OCI-LY1 (cell line): ENCODE measurements at regions not wholly inside any gene's neighbourhood (a gene's known extent, or its start where the extent isn't known, plus 50 kb on each side); places are given as distances from the start of the nearest gene placed in this dataset.
A peak's percentile ranks its signal among the peaks of the same experiment; 100 is the strongest.

Experiments used
- H2AFZ ChIP-seq: fragments of 200-600 bp; sonication (generic), shearing (Covaris generic); 2 replicates; pipeline ENCODE4 v1.6.0; 2014; ENCODE audit warnings: antibody characterized with exemption, mild to moderate bottlenecking, low read length
- H3F3A ChIP-seq: fragments of 200-600 bp; sonication (generic), shearing (Covaris generic); 2 replicates; pipeline ENCODE4 v1.6.0; 2014; ENCODE audit warnings: mild to moderate bottlenecking, antibody characterized with exemption, low read length, moderate library complexity; ENCODE audit not compliant: insufficient read depth
- H3K27ac ChIP-seq: fragments of 200-600 bp; sonication (generic); 2 replicates; pipeline ENCODE4 v1.5.1; 2014; ENCODE audit warnings: low read length, mixed run types, mild to moderate bottlenecking, low read depth; ENCODE audit not compliant: poor library complexity, severe bottlenecking
- H3K27me3 ChIP-seq: fragments of 200-600 bp; sonication (generic); 2 replicates; pipeline ENCODE4 v1.6.0; 2014; ENCODE audit warnings: antibody characterized with exemption, mild to moderate bottlenecking, low read length, moderate library complexity; ENCODE audit not compliant: insufficient read depth
- H3K36me3 ChIP-seq: fragments of 200-600 bp; sonication (generic); 2 replicates; pipeline ENCODE4 v1.6.1; 2014; ENCODE audit warnings: mild to moderate bottlenecking, antibody characterized with exemption, low read length, moderate library complexity, mixed read lengths; ENCODE audit not compliant: insufficient read depth
- H3K4me1 ChIP-seq: fragments of 200-600 bp; sonication (generic); 2 replicates; pipeline ENCODE4 v1.5.1; 2014; ENCODE audit warnings: mild to moderate bottlenecking, low read length, moderate library complexity; ENCODE audit not compliant: insufficient read depth, severe bottlenecking
- H3K4me2 ChIP-seq: fragments of 200-600 bp; sonication (generic), shearing (Covaris generic); 2 replicates; pipeline ENCODE4 v1.6.1; 2014; ENCODE audit warnings: low read length
- H3K4me3 ChIP-seq: fragments of 200-600 bp; sonication (generic); 2 replicates; pipeline ENCODE4 v1.5.1; 2014; ENCODE audit warnings: low read length, low read depth, mild to moderate bottlenecking, mixed read lengths; ENCODE audit not compliant: poor library complexity, severe bottlenecking
- H3K79me2 ChIP-seq: fragments of 200-600 bp; shearing (Covaris generic); 2 replicates; pipeline ENCODE4 v1.6.1; 2016; ENCODE audit warnings: mixed run types, low read length, mixed read lengths; ENCODE audit not compliant: insufficient read depth
- H3K9ac ChIP-seq: fragments of 200-600 bp; sonication (generic), shearing (Covaris generic); 2 replicates; pipeline ENCODE4 v1.6.1; 2014; ENCODE audit warnings: mild to moderate bottlenecking, low read length, mixed read lengths
- H3K9me2 ChIP-seq: fragments of 200-600 bp; sonication (generic), shearing (Covaris generic); 2 replicates; pipeline ENCODE4 v1.6.1; 2014; ENCODE audit warnings: low read depth, mild to moderate bottlenecking, low read length, mixed read lengths
- H3K9me3 ChIP-seq: fragments of 200-600 bp; shearing (Covaris generic); 2 replicates; pipeline ENCODE4 v1.6.1; 2014; ENCODE audit warnings: low read length, mixed read lengths
- H4K20me1 ChIP-seq: fragments of 200-600 bp; sonication (generic), shearing (Covaris generic); 2 replicates; pipeline ENCODE4 v1.6.0; 2016; ENCODE audit warnings: mild to moderate bottlenecking, low read length; ENCODE audit not compliant: insufficient read depth
- EZH2 ChIP-seq: fragments of 200-600 bp; sonication (generic), shearing (Covaris generic); IDR thresholded peaks from 2 replicates; pipeline ENCODE4 v1.8.0; 2017; ENCODE audit warnings: borderline replicate concordance, mixed run types, mild to moderate bottlenecking, antibody characterized with exemption, low read length, moderate library complexity, mixed read lengths
- TF ChIP-seq, protein P1 (sequence below): fragments of 200-600 bp; sonication (generic), shearing (Covaris generic); IDR thresholded peaks from 2 replicates; pipeline ENCODE4 v1.5.1; 2017; ENCODE audit warnings: mild to moderate bottlenecking, antibody characterized with exemption, low read length, moderate library complexity, mixed read lengths

DNA sequence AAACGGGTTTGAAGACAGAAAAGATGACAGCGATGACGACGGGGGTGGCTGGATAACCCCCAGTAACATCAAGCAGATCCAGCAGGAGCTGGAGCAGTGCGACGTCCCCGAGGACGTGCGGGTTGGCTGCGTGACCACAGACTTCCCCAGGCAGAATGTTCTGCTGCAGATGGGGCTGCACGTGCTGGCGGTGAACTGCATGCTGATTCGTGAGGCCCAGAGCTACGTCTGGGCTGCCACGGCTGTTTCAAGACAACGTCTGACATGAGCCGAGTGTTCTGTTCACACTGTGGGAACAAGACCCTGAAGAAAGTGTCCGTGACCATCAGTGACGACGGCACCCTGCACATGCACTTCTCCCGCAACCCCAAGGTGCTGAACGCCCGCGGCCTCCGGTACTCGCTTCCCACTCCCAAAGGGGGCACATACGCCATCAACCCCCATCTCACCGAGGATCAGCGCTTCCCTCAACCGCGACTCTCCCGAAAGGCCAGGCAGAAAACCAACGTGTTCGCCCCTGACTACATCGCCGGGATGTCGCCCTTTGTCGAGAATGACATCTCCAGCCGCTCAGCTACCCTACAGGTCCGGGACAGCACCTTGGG, 319.2 kb upstream of the SLC7A11 start:
- Histone ChIP-seq H3K27ac (no peak overlapping the region), H4K20me1 (no peaks in the 10 kb centered on the region), H3K4me1 (no peaks in the 10 kb centered on the region), H3K4me3 (no peak overlapping the region), H3K9me2 (no peaks in the 10 kb centered on the region), H3K9ac (no peak overlapping the region), H3K4me2 (no peak overlapping the region), H3F3A (no peaks in the 10 kb centered on the region), H3K27me3 (no peaks in the 10 kb centered on the region), H2AFZ (no peak overlapping the region), H3K9me3 (no peaks in the 10 kb centered on the region), H3K79me2 (no peaks in the 10 kb centered on the region), H3K36me3 (no peaks in the 10 kb centered on the region)
- no peak for TF ChIP-seq EZH2
- TF ChIP-seq, protein P1, sequence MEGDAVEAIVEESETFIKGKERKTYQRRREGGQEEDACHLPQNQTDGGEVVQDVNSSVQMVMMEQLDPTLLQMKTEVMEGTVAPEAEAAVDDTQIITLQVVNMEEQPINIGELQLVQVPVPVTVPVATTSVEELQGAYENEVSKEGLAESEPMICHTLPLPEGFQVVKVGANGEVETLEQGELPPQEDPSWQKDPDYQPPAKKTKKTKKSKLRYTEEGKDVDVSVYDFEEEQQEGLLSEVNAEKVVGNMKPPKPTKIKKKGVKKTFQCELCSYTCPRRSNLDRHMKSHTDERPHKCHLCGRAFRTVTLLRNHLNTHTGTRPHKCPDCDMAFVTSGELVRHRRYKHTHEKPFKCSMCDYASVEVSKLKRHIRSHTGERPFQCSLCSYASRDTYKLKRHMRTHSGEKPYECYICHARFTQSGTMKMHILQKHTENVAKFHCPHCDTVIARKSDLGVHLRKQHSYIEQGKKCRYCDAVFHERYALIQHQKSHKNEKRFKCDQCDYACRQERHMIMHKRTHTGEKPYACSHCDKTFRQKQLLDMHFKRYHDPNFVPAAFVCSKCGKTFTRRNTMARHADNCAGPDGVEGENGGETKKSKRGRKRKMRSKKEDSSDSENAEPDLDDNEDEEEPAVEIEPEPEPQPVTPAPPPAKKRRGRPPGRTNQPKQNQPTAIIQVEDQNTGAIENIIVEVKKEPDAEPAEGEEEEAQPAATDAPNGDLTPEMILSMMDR, result no peak

DNA sequence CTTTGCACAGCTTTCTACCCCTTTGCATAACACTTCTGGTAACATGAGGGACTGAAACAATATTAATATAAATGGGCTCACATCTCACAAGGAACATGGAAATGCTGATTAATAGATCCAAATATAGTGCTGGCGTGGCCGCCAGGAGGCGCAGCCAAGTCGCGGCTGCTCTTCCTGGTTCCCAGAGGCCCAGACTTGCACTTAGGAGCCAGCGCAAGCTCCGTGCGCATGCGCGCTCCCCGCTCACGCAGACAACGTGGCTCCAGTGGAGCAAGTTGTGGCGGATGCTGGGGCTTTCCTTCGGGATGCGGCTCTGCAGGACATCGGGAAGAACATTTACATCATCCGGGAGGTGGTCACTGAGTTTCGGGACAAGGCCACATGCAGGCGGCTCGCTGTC, 318.3 kb upstream of the SLC7A11 start:
- Histone ChIP-seq H3K27ac (no peak overlapping the region), H3K36me3 (no peaks in the 10 kb centered on the region), H3K4me2 (no peak overlapping the region), H3K9me2 (no peaks in the 10 kb centered on the region), H3K79me2 (no peaks in the 10 kb centered on the region), H3K27me3 (no peaks in the 10 kb centered on the region), H3F3A (no peaks in the 10 kb centered on the region), H3K4me3 (no peak overlapping the region), H3K4me1 (no peaks in the 10 kb centered on the region), H4K20me1 (no peaks in the 10 kb centered on the region), H3K9ac (no peak overlapping the region), H3K9me3 (no peaks in the 10 kb centered on the region), H2AFZ (no peak overlapping the region)
- TF ChIP-seq EZH2, result no peak
- TF ChIP-seq, protein P1, result peak; percentile 48; the same call in 1 of the 2 replicates

GRCh38 chr4:138558886-138559285, 316.7 kb upstream of the SLC7A11 start:
- Histone ChIP-seq H3F3A (no peaks in the 10 kb centered on the region), H3K9me3 (no peaks in the 10 kb centered on the region), H3K4me2 (no peak overlapping the region), H3K4me3 (no peak overlapping the region), H4K20me1 (no peaks in the 10 kb centered on the region), H3K27me3 (no peaks in the 10 kb centered on the region), H3K27ac (no peak overlapping the region), H3K36me3 (no peaks in the 10 kb centered on the region), H2AFZ (no peak overlapping the region), H3K9ac (no peak overlapping the region), H3K4me1 (no peaks in the 10 kb centered on the region), H3K9me2 (no peaks in the 10 kb centered on the region), H3K79me2 (no peaks in the 10 kb centered on the region)
- TF ChIP-seq EZH2, result no peak
- TF ChIP-seq, protein P1, result no peak
